ENCODE measurements at regions not wholly inside any gene's neighbourhood (a gene's known extent, or its start where the extent isn't known, plus 50 kb on each side); places are given as distances from the start of the nearest gene placed in this dataset.

DNA sequence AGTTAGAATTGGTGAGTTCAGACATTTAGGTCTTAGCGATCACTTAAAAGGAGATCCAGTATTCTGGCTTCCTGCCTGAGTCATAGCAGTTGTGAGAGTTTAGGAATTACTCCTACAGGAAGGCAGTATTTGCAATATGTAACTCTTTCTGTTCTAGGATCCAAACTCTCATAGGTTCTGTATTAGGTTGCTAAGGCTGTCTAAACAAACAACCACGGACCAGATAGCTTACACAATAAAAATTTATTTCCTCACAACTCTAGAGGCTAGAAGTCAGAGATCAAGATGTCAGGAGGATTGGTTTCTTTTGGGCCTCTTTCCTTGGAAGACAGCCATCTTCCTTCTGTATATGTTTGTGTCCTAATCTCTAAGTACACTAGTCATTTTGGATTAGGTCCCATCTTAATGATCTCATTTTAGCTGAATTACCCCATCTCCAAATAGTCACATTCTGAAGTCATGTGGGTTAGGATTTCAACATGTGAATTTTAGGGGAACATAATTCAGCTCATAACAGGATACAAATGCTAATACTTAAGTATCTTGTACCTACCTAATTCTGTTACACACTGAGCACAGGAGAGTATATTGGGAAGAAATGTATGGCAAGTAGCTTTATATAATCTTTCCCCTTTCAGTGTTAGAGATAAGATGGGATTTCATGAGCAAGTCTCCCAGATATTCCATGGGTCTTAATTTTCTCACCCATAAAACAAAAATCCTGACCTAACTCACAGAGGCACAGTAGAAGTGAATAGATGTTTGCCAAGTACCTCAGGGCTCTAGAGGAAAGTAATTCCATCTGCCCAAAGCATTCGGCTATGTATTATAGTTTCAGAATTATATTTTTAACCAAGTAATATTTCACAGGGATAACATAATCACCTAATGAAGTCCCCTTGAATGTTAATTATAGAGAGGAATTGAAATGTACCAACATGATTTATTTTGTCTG, 144.4 kb downstream of the PTBP2 start:
- no peak overlapping the region for H3K4me2 ChIP-seq (replicated peaks; ENCODE audit: low read depth, low read length, poor library complexity, severe bottlenecking)
- H3K27me3 ChIP-seq (replicated peaks in 1 of 4; ENCODE audit: control extremely low read depth in 1 of 4, control insufficient read depth in 3 of 4, insufficient read depth in 4 of 4, low read length in 3 of 4) = no peaks in the 10 kb centered on the region
- Mint-ChIP-seq H3K27ac (no peak overlapping the region), H3K27me3 (no peaks in the 10 kb centered on the region), H3K4me1 (no peaks in the 10 kb centered on the region), H3K9me3 (ENCODE audit: insufficient read depth) (no peaks in the 10 kb centered on the region), H3K4me3 (no peak overlapping the region)
- H3K9me3 ChIP-seq (ENCODE audit: control extremely low read depth in 1 of 3, control insufficient read depth in 2 of 3, insufficient read depth in 1 of 3, low read length in 2 of 3) = peaks cover 0 to 8% (median 0%) of the 10 kb centered on the region in 3 donors
- H2AFZ ChIP-seq (ENCODE audit: insufficient read depth, low read depth, low read length, poor library complexity, severe bottlenecking) = no peak overlapping the region
- H3K4me1 ChIP-seq (ENCODE audit: control insufficient read depth in 2 of 2, insufficient read depth in 2 of 2, low read length in 2 of 2) = no peaks in the 10 kb centered on the region
- no peak for DNase-seq
- POLR2A ChIA-PET = no interaction called here
- TF ChIP-seq, protein P1, sequence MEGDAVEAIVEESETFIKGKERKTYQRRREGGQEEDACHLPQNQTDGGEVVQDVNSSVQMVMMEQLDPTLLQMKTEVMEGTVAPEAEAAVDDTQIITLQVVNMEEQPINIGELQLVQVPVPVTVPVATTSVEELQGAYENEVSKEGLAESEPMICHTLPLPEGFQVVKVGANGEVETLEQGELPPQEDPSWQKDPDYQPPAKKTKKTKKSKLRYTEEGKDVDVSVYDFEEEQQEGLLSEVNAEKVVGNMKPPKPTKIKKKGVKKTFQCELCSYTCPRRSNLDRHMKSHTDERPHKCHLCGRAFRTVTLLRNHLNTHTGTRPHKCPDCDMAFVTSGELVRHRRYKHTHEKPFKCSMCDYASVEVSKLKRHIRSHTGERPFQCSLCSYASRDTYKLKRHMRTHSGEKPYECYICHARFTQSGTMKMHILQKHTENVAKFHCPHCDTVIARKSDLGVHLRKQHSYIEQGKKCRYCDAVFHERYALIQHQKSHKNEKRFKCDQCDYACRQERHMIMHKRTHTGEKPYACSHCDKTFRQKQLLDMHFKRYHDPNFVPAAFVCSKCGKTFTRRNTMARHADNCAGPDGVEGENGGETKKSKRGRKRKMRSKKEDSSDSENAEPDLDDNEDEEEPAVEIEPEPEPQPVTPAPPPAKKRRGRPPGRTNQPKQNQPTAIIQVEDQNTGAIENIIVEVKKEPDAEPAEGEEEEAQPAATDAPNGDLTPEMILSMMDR (IDR thresholded peaks at IDR 0.05) = no peak
- no peak for TF ChIP-seq EZH2 (IDR thresholded peaks at IDR 0.05; ENCODE audit: borderline replicate concordance, insufficient read depth, low read depth, low read length, poor library complexity, severe bottlenecking)
- CTCF ChIA-PET = no interaction called here
- ATAC-seq (ENCODE audit: low read depth) = no peak
- H3K4me3 ChIP-seq (ENCODE audit: control extremely low read depth in 1 of 5, extremely low read depth in 1 of 5, insufficient read depth in 1 of 5, low read depth in 2 of 5, low read length in 4 of 5) = no peak overlapping the region
- no peak overlapping the region for H3K27ac ChIP-seq (ENCODE audit: low read length in 2 of 2)
- no peaks in the 10 kb centered on the region for H3K79me2 ChIP-seq (ENCODE audit: control insufficient read depth, insufficient read depth, low read length)
- no peak overlapping the region for H3K9ac ChIP-seq (ENCODE audit: low read length)
- WGBS (ENCODE audit: insufficient coverage) = 80% methylated on average over 1 of the region's 3 CpGs
- H4K20me1 ChIP-seq (ENCODE audit: control insufficient read depth, insufficient read depth, low read length, poor library complexity, severe bottlenecking) = no peaks in the 10 kb centered on the region
- H3K36me3 ChIP-seq (replicated peaks in 1 of 2; ENCODE audit: control extremely low read depth in 1 of 2, control insufficient read depth in 1 of 2, extremely low read depth in 1 of 2, insufficient read depth in 2 of 2, low read length in 1 of 2) = no peaks in the 10 kb centered on the region
- intact Hi-C loops (cut with micrococcal nuclease) = no loop called here

DNA sequence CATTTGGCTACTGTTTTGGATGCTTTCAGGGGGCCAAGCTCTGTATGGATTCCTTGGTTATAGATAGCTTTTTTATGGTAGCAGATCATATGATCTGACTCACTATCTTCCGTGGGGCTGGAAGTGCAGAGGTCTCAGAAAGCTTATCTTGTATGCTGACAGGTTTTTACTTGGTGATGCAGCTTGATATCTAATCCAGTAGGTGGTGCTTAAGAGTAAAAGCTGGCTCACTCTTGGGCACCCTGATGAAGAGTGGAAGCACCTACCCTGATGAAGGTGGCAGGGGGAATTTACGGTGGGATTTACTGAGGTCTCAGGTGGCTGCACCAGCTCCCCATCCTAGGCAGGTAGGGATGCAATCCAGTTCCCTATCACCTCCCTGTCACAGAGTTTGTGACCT, 151.2 kb downstream of the PTBP2 start:
- POLR2A ChIA-PET = no interaction called here
- Mint-ChIP-seq H3K9me3 (ENCODE audit: insufficient read depth) (peaks cover 10% of the 10 kb centered on the region), H3K27me3 (no peaks in the 10 kb centered on the region), H3K4me3 (no peak overlapping the region), H3K27ac (no peak overlapping the region), H3K4me1 (no peaks in the 10 kb centered on the region)
- no peak overlapping the region for H3K4me2 ChIP-seq (replicated peaks; ENCODE audit: low read depth, low read length, poor library complexity, severe bottlenecking)
- peaks cover 0 to 11% (median 11%) of the 10 kb centered on the region in 3 donors for H3K9me3 ChIP-seq (ENCODE audit: control extremely low read depth in 1 of 3, control insufficient read depth in 2 of 3, insufficient read depth in 1 of 3, low read length in 2 of 3)
- no peak overlapping the region for H2AFZ ChIP-seq (ENCODE audit: insufficient read depth, low read depth, low read length, poor library complexity, severe bottlenecking)
- no peaks in the 10 kb centered on the region for H3K36me3 ChIP-seq (replicated peaks in 1 of 2; ENCODE audit: control extremely low read depth in 1 of 2, control insufficient read depth in 1 of 2, extremely low read depth in 1 of 2, insufficient read depth in 2 of 2, low read length in 1 of 2)
- no peak overlapping the region for H3K27ac ChIP-seq (ENCODE audit: low read length in 2 of 2)
- H3K4me1 ChIP-seq (ENCODE audit: control insufficient read depth in 2 of 2, insufficient read depth in 2 of 2, low read length in 2 of 2) = no peaks in the 10 kb centered on the region
- H3K79me2 ChIP-seq (ENCODE audit: control insufficient read depth, insufficient read depth, low read length) = no peaks in the 10 kb centered on the region
- H4K20me1 ChIP-seq (ENCODE audit: control insufficient read depth, insufficient read depth, low read length, poor library complexity, severe bottlenecking) = no peaks in the 10 kb centered on the region
- CTCF ChIA-PET = no interaction called here
- no peak for DNase-seq
- WGBS (ENCODE audit: insufficient coverage) = 100% methylated on average over 1 of the region's 2 CpGs
- no peak overlapping the region for H3K4me3 ChIP-seq (ENCODE audit: control extremely low read depth in 1 of 5, extremely low read depth in 1 of 5, insufficient read depth in 1 of 5, low read depth in 2 of 5, low read length in 4 of 5)
- TF ChIP-seq, protein P1 (IDR thresholded peaks at IDR 0.05) = no peak
- TF ChIP-seq EZH2 (IDR thresholded peaks at IDR 0.05; ENCODE audit: borderline replicate concordance, insufficient read depth, low read depth, low read length, poor library complexity, severe bottlenecking) = no peak
- H3K9ac ChIP-seq (ENCODE audit: low read length) = no peak overlapping the region
- no peak for ATAC-seq (ENCODE audit: low read depth)
- intact Hi-C loops (cut with micrococcal nuclease) = no loop called here
- no peaks in the 10 kb centered on the region for H3K27me3 ChIP-seq (replicated peaks in 1 of 4; ENCODE audit: control extremely low read depth in 1 of 4, control insufficient read depth in 3 of 4, insufficient read depth in 4 of 4, low read length in 3 of 4)

All from B cell (primary cell).